ENCODE measurements at regions not wholly inside any gene's neighbourhood (a gene's known extent, or its start where the extent isn't known, plus 50 kb on each side); places are given as distances from the start of the nearest gene placed in this dataset.

GRCh38 chr9:16930578-16930977 is 60.1 kb upstream of the BNC2 start:
- TF ChIP-seq FOXP2 (optimal IDR thresholded peaks at IDR 0.05; ENCODE audit: borderline replicate concordance, extremely low read depth, extremely low read length, insufficient read depth) (no peak), POLR2AphosphoS5 (IDR thresholded peaks at IDR 0.05; ENCODE audit: low read depth, low read length) (no peak)
- TF ChIP-seq, protein P1, sequence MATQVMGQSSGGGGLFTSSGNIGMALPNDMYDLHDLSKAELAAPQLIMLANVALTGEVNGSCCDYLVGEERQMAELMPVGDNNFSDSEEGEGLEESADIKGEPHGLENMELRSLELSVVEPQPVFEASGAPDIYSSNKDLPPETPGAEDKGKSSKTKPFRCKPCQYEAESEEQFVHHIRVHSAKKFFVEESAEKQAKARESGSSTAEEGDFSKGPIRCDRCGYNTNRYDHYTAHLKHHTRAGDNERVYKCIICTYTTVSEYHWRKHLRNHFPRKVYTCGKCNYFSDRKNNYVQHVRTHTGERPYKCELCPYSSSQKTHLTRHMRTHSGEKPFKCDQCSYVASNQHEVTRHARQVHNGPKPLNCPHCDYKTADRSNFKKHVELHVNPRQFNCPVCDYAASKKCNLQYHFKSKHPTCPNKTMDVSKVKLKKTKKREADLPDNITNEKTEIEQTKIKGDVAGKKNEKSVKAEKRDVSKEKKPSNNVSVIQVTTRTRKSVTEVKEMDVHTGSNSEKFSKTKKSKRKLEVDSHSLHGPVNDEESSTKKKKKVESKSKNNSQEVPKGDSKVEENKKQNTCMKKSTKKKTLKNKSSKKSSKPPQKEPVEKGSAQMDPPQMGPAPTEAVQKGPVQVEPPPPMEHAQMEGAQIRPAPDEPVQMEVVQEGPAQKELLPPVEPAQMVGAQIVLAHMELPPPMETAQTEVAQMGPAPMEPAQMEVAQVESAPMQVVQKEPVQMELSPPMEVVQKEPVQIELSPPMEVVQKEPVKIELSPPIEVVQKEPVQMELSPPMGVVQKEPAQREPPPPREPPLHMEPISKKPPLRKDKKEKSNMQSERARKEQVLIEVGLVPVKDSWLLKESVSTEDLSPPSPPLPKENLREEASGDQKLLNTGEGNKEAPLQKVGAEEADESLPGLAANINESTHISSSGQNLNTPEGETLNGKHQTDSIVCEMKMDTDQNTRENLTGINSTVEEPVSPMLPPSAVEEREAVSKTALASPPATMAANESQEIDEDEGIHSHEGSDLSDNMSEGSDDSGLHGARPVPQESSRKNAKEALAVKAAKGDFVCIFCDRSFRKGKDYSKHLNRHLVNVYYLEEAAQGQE (IDR thresholded peaks at IDR 0.05; ENCODE audit: insufficient read depth in 1 of 2, low read depth in 2 of 2, low read length in 2 of 2) = no peak
